Suprapubic skin (tissue), 4 donors: ENCODE measurements at regions not wholly inside any gene's neighbourhood (a gene's known extent, or its start where the extent isn't known, plus 50 kb on each side); places are given as distances from the start of the nearest gene placed in this dataset.

Source experiments
- DNase-seq, 2 donors: peaks; one replicate each; pipeline ENCODE4 v3.0.0-alpha.2; 2019; ENCODE audit warnings: low spot score in 2 of 2
- H3K27ac ChIP-seq: fragments of 200-600 bp; sonication (generic); one replicate; pipeline ENCODE4 v1.5.1; 2019
- H3K27me3 ChIP-seq: fragments of 200-600 bp; sonication (generic); one replicate; pipeline ENCODE4 v1.5.1; 2019
- H3K36me3 ChIP-seq: fragments of 200-600 bp; sonication (generic); one replicate; pipeline ENCODE4 v1.5.1; 2019
- H3K4me1 ChIP-seq: fragments of 200-600 bp; sonication (generic); one replicate; pipeline ENCODE4 v1.5.1; 2019
- H3K4me3 ChIP-seq: fragments of 200-600 bp; sonication (generic); one replicate; pipeline ENCODE4 v1.5.1; 2019; ENCODE audit warnings: mild to moderate bottlenecking
- H3K9me3 ChIP-seq: fragments of 200-600 bp; sonication (generic); one replicate; pipeline ENCODE4 v1.5.1; 2019
- CTCF ChIP-seq, 2 donors: fragments of 200-600 bp in 1 of 2; fragments of 450-650 bp in 1 of 2; sonication (generic) in 1 of 2; IDR thresholded peaks; one replicate each; pipeline ENCODE4 v1.5.1; 2016 to 2019; ENCODE audit warnings: antibody characterized with exemption in 2 of 2, mild to moderate bottlenecking in 1 of 2, moderate library complexity in 1 of 2
- EP300 ChIP-seq: sonication (generic); formaldehyde crosslinking; IDR thresholded peaks from one replicate; pipeline ENCODE4 v1.6.1; 2017; ENCODE audit warnings: antibody characterized with exemption
- POLR2A ChIP-seq, 2 donors: fragments of 450-650 bp; IDR thresholded peaks; one replicate each; pipeline ENCODE4 v1.6.1; 2017; ENCODE audit warnings: antibody characterized with exemption in 2 of 2, mild to moderate bottlenecking in 2 of 2, moderate library complexity in 2 of 2
- POLR2AphosphoS5 ChIP-seq, 3 donors: sonication (generic); formaldehyde crosslinking; IDR thresholded peaks; one replicate each; pipeline ENCODE4 v1.6.1; 2017; ENCODE audit warnings: antibody characterized with exemption in 3 of 3
- WGBS: methylation state at CpG from one replicate; pipeline ENCODE4 v1.1.5; 2018; 5-methylcytosine and 5-hydroxymethylcytosine counted together

DNA sequence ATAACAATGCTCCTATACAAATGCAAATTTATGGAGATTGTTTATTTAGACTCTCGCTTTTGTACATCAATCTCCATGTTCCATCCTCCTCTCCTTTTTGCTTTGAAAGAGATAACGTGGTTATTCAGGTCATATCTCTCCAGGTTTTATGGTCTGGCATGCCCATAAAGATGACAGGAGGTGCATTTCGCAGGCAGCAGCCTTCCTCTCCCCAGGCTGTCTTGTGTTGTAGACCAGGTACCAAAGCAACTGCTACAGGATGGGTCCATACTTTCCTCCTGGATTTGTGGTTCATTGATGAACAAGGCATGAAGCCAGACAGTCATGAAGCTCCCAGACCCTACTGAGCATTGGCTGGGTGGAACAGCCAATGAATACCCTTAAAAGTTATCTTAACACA, 400.2 kb upstream of the NPVF start:
- Histone ChIP-seq H3K27me3 (no peaks in the 10 kb centered on the region), H3K36me3 (no peaks in the 10 kb centered on the region), H3K4me1 (peaks cover 6% of the 10 kb centered on the region), H3K9me3 (no peaks in the 10 kb centered on the region), H3K27ac (no peak overlapping the region), H3K4me3 (no peak overlapping the region)
- TF ChIP-seq POLR2A (IDR thresholded peaks at IDR 0.05): no peak
- WGBS: 55% methylated on average over 3 of the region's 3 CpGs
- DNase-seq: no peak

DNA sequence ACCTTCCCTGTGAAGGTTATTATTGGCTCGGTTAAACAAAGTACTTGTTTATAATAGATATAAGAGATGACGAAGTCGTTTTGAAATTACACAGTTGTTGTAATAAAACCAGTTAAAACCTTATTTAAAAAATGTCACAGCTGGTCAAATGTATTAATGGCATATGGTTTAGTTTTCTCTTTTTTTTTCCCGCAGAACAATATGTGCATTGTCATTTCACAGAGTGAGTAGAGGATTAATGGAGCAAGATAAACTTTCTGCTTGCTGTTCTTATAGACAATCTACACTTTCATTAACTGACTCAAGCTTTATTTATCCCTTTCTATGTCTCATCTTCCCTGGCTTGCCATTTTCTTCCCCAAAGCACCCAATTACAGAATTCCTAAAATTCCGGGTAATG, 404.3 kb upstream of the NPVF start:
- Histone ChIP-seq H3K4me1 (no peaks in the 10 kb centered on the region), H3K9me3 (no peaks in the 10 kb centered on the region)
- TF ChIP-seq POLR2A (IDR thresholded peaks at IDR 0.05): no peak
- TF ChIP-seq POLR2AphosphoS5 (IDR thresholded peaks at IDR 0.05): no peak
- no peak for TF ChIP-seq EP300
- TF ChIP-seq CTCF (IDR thresholded peaks at IDR 0.05): no peak

GRCh38 chr7:25633426-25634036, 405.2 kb upstream of the NPVF start:
- Histone ChIP-seq H3K4me1 (no peaks in the 10 kb centered on the region), H3K9me3 (no peaks in the 10 kb centered on the region), H3K27ac (no peak overlapping the region), H3K4me3 (no peak overlapping the region), H3K27me3 (no peaks in the 10 kb centered on the region), H3K36me3 (no peaks in the 10 kb centered on the region)
- TF ChIP-seq POLR2A (IDR thresholded peaks at IDR 0.05) (no peak), EP300 (no peak)
- 74% methylated on average over 3 of the region's 3 CpGs for WGBS
- DNase-seq: no peak

More for the DNA sequence above, 404.3 kb upstream of the NPVF start:
- Histone ChIP-seq H3K4me3 (no peak overlapping the region), H3K36me3 (no peaks in the 10 kb centered on the region), H3K27ac (no peak overlapping the region), H3K27me3 (no peaks in the 10 kb centered on the region)
- WGBS: 73% methylated on average over 5 of the region's 5 CpGs
- DNase-seq: no peak

DNA sequence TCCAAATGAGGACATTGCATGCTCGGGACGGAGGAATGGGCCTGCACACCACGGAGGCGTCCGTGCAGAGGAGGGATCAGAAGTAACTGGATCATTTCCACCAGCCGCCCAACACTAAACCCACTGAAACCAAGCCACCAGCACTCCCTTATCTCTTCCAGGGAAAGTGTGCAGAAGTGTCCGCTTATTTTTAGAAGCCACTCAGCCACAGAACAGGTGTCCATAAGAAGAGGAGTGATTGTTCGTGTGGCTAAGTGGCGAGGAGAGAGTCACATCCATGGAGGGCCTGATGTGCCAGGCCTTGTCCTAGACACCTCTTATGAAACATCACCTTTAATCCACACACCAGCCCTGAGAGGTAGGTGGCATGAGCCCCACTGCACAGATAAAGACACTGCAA, 407.9 kb upstream of the NPVF start:
- no peak for DNase-seq
- Histone ChIP-seq H3K4me1 (no peaks in the 10 kb centered on the region), H3K27ac (no peak overlapping the region), H3K36me3 (no peaks in the 10 kb centered on the region), H3K4me3 (no peak overlapping the region), H3K27me3 (no peaks in the 10 kb centered on the region), H3K9me3 (no peaks in the 10 kb centered on the region)
- TF ChIP-seq CTCF (IDR thresholded peaks at IDR 0.05): no peak
- no peak for TF ChIP-seq POLR2A (IDR thresholded peaks at IDR 0.05)
- TF ChIP-seq EP300: no peak
- TF ChIP-seq POLR2AphosphoS5 (IDR thresholded peaks at IDR 0.05): no peak
- 94% methylated on average over 9 of the region's 9 CpGs for WGBS

GRCh38 chr7:25636871-25637283, 408.6 kb upstream of the NPVF start:
- no peaks in the 10 kb centered on the region for H3K27me3 ChIP-seq
- no peaks in the 10 kb centered on the region for H3K4me1 ChIP-seq
- TF ChIP-seq CTCF (IDR thresholded peaks at IDR 0.05) (no peak), POLR2A (IDR thresholded peaks at IDR 0.05) (no peak), EP300 (no peak), POLR2AphosphoS5 (IDR thresholded peaks at IDR 0.05) (no peak)
- 49% methylated on average over 4 of the region's 4 CpGs for WGBS
- H3K4me3 ChIP-seq: no peak overlapping the region
- no peak overlapping the region for H3K27ac ChIP-seq
- no peaks in the 10 kb centered on the region for H3K9me3 ChIP-seq
- no peak for DNase-seq
- H3K36me3 ChIP-seq: no peaks in the 10 kb centered on the region

GRCh38 chr7:25638068-25638467, 409.8 kb upstream of the NPVF start:
- no peaks in the 10 kb centered on the region for H3K36me3 ChIP-seq
- H3K27me3 ChIP-seq: no peaks in the 10 kb centered on the region
- TF ChIP-seq POLR2A (IDR thresholded peaks at IDR 0.05) (no peak), POLR2AphosphoS5 (IDR thresholded peaks at IDR 0.05) (no peak), EP300 (no peak), CTCF (IDR thresholded peaks at IDR 0.05) (no peak)
- H3K9me3 ChIP-seq: no peaks in the 10 kb centered on the region
- no peaks in the 10 kb centered on the region for H3K4me1 ChIP-seq
- no peak overlapping the region for H3K27ac ChIP-seq
- no peak for DNase-seq
- no peak overlapping the region for H3K4me3 ChIP-seq
